ENCODE measurements at regions not wholly inside any gene's neighbourhood (a gene's known extent, or its start where the extent isn't known, plus 50 kb on each side); places are given as distances from the start of the nearest gene placed in this dataset.

- FAIRE-seq: no peak
Observed at GRCh38 chr11:110032957-110033570, 60.1 kb upstream of the ZC3H12C start.

GRCh38 chr11:110034806-110035205 is 58.4 kb upstream of the ZC3H12C start:
- FAIRE-seq: no peak

- FAIRE-seq: no peak
Observed at GRCh38 chr11:110035357-110035756, 57.8 kb upstream of the ZC3H12C start.

DNA sequence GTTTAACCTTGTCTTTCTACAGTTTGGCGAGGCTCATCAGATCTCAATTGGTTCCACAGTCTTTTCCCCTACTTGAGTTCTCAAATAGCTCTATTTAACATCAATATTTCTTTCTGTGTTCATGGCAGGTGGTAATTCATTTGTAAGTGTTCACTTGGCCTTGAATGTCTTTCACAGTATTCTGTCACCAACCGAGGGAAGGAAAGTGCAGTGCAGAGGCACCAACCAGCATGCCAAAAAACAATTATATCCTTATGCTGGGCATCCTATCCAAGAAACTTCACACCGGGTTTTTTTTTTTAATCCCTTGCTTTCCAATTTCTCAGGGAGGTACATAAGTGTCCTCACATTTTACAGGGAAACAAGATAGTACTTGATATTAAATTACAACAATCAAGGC is 55.0 kb upstream of the ZC3H12C start:
- FAIRE-seq: no peak

Data from G401.6 (cell line).